Transverse colon (tissue), 3 donors: ENCODE measurements at regions not wholly inside any gene's neighbourhood (a gene's known extent, or its start where the extent isn't known, plus 50 kb on each side); places are given as distances from the start of the nearest gene placed in this dataset.

Experiments used
- POLR2A ChIP-seq: fragments of 450-650 bp; IDR thresholded peaks from one replicate; pipeline ENCODE4 v1.6.1; 2016; ENCODE audit warnings: antibody characterized with exemption, mild to moderate bottlenecking, moderate library complexity
- TF ChIP-seq, protein P1 (sequence below), 5 experiments: fragments of 200-600 bp in 3 of 5; fragments of 450-650 bp in 2 of 5; sonication (generic) in 3 of 5; IDR thresholded peaks; 1 replicate in 2 of 5; 2 replicates in 3 of 5; pipeline ENCODE4 v1.5.1; 2016 to 2017; ENCODE audit warnings: antibody characterized with exemption in 5 of 5, inconsistent platforms in 3 of 5, mild to moderate bottlenecking in 2 of 5, moderate library complexity in 1 of 5

DNA sequence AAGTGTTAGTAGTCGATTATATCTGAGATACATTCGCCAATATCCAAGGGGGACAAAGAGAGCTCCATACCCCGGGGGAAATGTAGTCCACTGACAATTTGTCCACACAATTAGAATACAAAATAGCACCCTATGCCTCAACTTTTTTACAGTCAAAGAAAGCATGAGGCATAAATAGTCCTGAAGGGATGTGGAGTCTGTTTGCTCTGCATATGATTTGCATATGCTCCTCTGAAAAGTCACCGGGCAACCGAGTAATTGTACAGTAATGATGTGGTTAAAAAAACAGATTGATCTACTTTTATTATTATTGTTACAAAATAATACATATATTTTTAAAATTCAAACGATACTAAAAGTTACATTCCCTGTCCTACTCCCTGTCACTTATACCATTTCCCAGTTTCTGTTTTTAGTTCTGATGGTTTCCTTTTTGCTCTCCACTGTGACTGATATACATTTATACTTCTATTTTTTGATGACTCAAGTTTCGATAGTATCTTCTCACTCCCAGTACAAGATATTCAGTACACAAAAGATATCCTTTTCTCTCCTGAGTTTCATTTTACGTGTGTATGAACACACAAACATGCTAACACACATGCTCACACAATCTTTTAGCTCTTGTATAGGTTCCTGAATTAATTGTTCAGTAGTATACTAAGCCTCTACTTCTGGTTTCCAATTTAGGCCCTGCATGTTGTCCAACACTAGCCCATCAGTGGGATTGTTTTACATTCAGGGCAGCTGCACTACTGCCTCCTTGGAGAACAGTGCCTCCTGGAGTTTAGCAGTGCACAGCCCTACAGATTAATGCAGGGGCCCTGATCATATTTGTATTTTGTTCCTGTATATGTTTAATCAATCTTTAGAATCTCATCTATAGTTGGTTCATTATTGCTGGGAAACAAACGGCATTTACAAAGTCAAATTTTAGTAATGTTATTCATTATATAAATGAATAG lies 130.9 kb downstream of the TES start:
- TF ChIP-seq, protein P1, sequence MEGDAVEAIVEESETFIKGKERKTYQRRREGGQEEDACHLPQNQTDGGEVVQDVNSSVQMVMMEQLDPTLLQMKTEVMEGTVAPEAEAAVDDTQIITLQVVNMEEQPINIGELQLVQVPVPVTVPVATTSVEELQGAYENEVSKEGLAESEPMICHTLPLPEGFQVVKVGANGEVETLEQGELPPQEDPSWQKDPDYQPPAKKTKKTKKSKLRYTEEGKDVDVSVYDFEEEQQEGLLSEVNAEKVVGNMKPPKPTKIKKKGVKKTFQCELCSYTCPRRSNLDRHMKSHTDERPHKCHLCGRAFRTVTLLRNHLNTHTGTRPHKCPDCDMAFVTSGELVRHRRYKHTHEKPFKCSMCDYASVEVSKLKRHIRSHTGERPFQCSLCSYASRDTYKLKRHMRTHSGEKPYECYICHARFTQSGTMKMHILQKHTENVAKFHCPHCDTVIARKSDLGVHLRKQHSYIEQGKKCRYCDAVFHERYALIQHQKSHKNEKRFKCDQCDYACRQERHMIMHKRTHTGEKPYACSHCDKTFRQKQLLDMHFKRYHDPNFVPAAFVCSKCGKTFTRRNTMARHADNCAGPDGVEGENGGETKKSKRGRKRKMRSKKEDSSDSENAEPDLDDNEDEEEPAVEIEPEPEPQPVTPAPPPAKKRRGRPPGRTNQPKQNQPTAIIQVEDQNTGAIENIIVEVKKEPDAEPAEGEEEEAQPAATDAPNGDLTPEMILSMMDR (IDR thresholded peaks at IDR 0.05), result peak in 1 of 5 experiments; percentile 12
- no peak for TF ChIP-seq POLR2A
